GM18907 (cell line): ENCODE measurements at regions not wholly inside any gene's neighbourhood (a gene's known extent, or its start where the extent isn't known, plus 50 kb on each side); places are given as distances from the start of the nearest gene placed in this dataset.

Source experiments
- ATAC-seq: cut with Tn5 transposase; IDR thresholded peaks from one replicate; pipeline ENCODE4 v1.9.1; 2021; ENCODE audit warnings: mild to moderate bottlenecking, moderate library complexity; ENCODE audit not compliant: unreplicated experiment

DNA sequence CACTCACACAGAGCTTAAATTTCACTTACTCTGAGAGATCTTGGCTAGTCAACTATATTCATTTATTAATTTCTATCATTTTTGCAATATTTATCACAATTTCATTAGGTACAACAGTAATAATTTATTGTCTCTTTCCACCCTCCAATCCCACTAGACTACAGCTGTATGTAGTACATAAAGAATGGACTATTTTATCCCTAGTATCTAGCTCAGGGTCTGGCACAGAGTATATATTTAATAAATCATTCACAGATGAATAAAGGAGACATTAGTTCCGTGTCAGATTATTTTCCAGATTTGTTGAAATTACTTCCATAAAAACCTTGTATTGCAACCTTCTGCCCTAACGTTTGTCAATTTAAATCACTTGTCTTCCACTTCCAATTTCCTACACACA is 1781.1 kb upstream of the SEL1L start:
- no peak for ATAC-seq

DNA sequence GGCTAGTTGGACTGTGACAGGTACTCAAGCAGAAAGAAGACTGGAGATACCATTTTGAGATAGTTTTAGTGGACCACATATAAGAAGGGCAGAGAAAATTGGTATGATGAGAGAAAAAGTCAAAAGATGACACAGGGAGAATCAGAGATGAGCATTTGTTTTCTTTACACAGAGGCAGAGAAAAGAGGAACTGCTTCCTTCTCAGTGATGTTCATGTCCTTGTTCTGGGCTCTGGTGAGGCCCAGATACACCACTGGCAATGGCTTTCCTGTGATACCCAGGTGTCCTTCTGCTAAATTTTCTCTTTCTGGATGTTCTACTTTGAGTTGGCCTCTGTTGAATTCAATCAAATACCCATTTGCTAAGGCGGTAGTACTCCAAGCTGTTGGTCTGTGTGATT is 1782.7 kb upstream of the SEL1L start:
- no peak for ATAC-seq

DNA sequence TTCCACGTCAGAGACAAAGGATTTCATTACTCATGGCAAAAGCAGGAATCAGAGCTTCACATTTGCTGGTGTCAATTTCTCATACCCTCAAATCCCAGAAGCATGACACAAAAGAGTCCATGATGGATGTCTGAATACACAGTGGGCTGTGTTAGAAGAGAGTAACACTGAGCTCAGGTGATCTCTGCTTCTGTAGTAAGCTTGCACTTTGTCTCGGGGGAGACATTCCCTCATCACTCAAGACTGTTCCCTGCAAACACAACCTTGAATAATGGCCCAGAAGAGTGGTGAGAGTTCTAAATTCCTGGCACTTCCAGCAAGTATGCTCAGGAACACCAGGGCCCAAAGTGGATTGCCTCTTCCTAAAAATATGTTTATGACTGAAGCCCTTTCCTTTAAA is 1787.2 kb upstream of the SEL1L start:
- no peak for ATAC-seq

DNA sequence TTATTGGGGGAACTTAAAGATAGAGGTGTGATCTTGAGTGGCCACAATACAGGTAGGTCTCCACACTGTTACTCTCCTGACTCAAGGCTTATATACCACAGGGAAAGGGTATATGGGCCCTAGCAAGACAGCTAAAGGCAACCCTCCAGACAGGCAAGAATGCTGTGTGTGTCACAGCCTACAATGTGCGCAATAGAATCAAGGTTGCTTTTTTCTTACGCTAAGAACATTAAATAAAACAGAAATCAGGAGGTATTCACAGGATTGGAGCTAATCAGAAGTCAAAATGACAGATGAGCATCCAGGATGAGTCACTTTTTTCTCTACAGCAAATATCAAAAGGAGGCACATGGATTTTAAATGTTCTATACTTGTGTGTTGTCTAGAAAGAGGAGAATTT is 1797.9 kb upstream of the SEL1L start:
- no peak for ATAC-seq

DNA sequence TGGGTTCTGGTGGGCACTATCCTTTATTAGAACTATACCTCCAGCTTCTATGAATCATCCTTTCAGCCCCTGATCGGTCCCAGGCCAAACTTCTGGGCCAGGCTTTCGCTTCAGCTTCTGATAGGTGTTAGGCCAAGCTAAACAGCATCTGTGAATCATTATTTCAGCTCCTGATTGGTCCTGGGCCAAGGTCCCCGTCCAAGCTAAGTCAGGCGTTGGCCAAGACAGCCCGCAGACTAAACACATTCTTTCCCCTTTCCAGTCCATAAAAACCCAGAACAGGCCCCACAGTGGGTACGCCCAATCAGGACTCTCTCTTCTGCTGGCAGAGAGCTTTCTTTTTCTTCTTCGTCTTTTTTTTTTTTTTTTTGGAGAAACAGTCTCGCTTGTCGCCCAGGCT is 1808.9 kb upstream of the SEL1L start:
- no peak for ATAC-seq

DNA sequence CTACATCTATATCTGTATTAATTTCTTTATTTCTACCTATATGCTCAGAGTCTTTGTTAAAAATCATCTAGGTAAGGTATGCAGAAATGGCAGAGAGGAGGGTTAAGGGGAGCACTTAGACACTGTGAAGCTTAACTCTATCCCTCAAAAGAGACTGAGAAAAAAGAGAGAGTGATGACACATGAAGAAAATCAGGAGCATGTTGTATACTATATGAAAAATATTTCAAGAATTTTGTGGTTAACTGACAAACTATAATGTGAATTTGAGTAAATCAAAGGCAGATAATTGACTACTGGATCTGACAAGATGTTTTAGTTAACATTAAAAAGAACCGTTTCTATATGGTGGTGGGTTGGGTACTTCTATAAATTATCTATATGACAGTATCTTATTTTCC is 1814.2 kb upstream of the SEL1L start:
- ATAC-seq = no peak

DNA sequence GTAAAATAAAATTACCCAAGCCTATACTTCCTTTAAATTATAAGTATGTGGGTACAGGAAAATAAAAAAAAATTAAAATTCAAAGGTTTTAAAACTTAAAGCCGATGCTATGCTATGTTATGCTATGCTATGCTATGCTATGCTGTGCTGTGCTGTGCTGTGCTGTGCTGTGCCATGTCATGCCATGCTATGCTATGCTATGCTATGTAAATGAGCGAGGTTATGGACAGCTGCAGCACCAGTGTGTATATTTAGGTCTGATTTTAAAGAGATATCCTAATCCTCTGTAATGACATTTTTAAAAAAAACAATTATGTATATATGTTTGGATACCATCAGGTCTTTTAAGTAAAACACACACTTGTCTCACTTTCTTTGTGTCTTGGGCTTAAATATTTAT is 1822.0 kb upstream of the SEL1L start:
- no peak for ATAC-seq

DNA sequence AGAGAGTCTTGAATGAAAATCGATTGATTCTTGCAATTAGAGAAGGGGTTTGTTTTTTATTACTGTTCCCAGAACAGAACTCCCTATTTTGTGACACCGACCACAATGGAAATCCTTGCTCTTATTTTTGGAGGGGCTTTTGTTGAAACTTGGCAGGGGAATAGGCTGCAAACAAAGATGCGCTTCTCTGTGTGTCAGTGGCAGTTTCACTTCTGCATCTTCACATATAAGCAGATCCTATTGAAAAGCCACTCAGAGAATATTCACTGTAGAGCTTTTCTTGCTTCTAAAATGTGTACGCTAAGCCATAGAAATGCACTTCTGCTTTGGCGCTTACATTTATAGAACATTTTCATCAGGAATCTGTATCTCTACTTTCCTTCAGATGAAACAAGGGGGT is 1822.4 kb upstream of the SEL1L start:
- ATAC-seq = no peak

DNA sequence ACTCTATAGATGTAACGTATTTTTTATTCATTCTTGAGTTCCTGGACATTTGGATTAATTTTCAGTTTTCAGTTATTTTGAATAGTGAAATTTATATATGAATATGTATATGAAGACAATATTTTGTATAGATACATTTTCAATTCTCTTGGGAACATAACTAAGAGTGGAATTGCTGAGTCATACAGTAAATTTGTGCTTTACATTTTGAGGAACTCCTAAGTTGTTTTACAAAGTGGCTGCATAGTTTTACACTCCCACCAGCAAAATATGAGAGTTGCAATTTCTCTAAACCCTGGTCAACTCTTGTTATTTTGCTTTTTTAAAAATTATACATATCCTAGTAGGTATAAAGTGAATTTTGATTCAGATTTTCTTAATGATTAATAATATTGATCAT is 1838.6 kb upstream of the SEL1L start:
- ATAC-seq = no peak

DNA sequence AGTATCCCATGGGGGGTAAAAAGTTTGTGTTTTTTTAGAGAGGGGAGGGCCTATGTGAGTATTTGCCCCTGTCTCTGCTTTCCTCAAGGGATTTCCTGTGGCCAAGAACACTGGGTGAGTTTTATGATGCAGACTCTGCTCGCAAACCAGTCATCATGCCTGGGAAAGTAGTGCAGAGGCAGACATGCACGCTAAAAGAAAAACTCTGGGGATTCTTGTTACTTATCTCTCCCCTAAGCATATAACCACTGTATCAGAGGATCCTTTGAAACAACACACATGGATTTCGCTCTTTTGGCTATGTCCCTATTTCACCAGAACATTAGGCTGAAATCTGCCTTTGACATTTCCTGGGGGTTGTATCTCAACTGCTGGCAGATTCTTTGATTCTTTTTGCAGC is 1845.8 kb upstream of the SEL1L start:
- ATAC-seq = no peak

DNA sequence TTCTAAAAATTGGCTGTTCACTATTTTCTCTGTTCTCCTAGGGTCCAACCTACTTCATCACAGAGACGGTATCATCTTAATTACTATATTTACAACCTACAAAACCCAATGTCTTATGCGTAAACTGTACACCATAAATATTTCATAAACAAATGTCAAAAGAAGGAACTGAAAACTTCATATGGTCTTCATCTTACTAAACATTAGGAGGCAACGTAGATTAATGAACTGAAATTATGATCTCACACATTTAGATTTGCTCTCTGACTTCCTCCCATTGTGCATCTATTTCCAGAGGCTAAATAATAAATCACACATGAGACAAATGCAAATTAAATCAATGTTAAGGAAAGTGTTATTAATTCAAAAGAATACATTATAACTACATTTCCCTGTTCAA is 1850.6 kb upstream of the SEL1L start:
- no peak for ATAC-seq

DNA sequence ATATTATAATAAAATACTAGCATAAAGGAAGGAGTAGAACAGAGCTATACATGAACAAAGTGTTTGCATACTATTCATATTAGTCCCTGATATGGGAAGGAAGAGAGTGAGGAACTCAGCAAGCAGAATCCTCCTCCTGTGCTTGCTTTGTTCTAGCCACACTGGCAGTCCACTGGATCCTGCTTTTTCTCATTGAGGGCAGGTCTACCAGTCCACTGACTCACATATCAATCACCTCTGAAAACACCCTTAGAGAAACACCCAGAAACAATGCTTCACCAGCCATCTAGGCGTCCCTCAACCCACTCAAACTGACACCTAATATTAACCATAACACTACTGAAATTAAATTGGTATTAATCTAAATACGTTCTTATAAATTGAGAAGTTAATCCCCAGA is 1861.7 kb upstream of the SEL1L start:
- ATAC-seq = no peak

DNA sequence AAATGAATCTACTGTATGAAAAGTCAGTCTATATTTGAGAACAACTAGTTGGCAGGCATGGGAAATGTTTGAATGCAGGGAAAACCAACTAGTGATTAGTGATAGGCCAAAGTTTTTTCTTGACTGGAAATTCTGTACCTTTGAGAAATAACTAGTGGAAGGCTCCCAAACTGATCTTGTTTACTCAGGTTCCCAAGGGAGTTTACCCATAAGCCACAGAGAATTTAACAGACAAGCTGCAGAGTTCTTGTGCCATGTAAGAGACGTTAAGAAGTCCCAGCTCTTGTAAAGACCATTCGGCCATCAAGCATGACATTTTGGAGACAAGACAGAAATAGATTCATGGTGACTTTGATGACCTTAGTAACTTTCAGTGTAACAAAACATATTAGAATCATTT is 1882.8 kb upstream of the SEL1L start:
- ATAC-seq = no peak

DNA sequence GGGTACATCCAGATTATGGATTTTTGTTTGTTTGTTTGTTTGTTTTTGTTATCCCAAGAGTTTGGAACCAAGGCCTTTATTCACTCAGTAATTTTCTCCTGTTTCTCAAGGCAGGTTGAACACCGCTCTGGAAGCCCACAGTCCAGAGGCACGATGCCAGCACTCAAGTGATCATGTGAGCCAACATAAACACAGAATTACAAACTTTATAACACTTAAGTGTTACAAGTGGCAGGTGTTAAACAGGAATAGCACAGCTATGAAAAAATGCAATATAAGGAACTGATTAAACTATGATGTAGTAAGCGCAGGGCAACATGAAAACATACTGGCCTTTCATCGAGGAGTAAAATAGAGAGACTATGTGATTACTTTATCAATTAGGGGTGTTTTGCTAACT is 1885.8 kb upstream of the SEL1L start:
- no peak for ATAC-seq

DNA sequence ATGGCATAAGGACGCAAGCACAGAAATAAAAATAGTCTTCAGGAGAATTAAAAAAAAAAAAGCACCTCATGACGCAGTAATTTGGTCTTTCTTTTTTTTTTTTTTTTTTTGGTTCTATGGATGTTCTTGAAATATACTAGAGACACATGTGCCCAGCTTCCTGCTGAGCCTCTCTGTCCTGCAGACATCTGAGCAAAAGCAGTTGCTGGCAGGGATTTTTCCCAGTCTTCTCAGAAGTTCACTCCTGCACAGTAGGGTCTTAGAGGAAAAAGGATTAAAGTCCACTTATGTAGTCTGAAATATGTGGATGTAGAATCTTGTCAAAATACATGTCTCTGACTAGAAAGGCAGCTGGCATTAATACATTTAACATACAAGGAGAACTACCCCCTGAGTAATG is 1888.1 kb upstream of the SEL1L start:
- ATAC-seq = no peak

DNA sequence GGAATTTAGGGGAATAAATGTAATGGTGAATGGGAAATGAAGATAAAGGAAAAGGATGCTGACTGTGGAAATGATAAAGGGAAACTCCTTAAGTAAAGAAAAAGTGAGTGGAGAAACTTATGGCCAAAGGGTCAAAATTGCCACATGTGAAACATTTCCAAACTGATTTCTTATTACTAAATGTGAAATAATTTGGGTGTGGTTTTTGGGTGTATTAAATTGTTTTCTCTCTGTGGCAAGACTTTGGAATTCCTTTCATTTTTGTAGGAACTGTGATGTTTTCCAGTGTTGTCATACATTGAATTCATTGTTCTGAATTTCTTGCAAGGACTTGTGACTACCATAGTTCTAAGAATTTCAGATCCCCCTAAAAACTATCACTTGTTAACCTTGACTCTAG is 1891.5 kb upstream of the SEL1L start:
- ATAC-seq = no peak

DNA sequence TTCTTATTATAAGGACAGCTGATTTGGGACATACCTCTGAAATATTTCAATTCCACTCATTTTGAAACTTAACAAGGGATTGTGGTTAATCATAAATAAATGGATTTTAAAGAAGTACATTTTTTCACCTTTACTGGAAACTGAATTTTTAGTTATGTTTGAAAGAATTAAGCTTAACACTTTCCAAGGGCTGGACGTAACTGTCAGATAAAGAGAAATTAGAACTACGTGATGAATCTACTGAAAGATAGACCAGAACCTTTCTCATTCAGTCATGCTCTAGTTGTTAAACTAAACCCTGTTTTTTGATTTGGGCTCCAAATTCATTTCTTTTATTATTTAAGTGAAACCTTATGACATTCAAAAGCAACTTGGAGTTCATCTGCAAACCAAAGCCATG is 1892.1 kb upstream of the SEL1L start:
- no peak for ATAC-seq

DNA sequence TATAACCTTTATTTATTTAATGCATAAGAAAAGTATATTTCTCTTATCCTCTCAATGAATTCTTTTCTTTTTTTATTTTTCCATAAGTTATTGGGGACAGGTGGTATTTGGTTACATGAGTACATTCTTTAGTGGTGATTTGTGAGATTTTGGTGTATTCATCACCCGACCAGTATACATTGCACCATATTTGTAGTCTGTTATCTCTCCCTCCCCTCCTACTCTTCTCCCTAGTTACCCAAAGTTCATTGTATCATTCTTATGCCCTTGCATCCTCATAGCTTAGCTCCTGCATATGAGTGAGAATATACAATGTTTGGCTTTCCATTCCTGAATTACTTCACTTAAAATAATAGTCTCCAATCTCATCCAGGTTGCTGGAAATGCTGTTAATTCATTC is 1900.0 kb upstream of the SEL1L start:
- ATAC-seq = no peak

DNA sequence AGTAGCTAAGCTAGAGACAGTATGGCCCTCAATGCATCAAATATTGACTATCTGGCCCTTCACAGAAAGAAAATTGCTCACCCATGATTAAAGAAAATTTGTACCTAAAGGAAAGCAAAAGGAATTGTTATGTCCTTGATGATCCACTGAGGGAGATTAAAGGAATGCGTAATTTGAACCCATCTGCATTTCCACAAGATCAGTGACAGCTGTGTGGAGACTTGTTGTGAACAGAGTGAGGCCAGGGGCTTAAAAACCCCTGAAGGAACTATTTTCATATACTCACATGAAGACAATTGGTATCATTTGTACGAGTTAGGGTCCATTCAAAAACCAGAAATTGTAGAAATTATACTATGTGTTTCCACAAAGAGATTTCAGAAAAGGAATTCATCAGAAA is 1908.1 kb upstream of the SEL1L start:
- no peak for ATAC-seq

DNA sequence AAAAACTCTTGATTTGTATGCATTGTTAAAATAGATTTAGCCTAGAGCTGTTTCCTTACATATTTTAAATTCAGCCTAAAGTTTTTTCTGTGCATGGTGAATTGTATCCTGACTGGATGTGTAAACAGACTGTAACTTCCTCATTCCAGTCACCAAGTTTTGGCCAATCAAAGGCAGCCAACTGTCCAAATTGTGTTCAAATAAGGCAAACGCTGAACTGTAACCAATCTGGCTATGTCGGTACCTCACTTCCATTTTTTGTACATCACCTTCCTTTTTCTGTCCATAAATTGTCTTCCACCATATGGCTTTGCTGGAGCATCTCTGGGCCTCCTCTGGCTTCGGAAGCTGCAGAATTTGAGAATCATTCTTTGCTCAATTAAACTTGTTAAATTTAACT is 1921.9 kb upstream of the SEL1L start:
- no peak for ATAC-seq

DNA sequence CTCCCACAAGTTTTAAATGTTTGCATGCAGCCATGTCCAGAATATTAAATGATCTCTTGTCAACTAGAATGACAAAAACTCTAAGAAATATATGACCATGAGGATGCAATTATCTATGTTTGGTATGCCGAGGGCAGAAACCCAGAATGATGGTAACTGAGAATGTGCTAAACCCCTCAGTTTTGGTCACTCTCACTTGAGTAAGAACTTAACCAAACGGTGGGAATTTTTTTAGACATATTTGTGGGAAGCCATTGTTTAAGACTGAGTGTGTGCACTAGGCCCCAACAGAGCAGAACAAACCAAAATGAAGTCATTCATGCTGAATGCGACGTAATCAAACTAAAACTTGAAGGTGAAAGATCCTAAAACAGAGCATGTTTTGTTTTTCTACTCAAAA is 1927.9 kb upstream of the SEL1L start:
- no peak for ATAC-seq

DNA sequence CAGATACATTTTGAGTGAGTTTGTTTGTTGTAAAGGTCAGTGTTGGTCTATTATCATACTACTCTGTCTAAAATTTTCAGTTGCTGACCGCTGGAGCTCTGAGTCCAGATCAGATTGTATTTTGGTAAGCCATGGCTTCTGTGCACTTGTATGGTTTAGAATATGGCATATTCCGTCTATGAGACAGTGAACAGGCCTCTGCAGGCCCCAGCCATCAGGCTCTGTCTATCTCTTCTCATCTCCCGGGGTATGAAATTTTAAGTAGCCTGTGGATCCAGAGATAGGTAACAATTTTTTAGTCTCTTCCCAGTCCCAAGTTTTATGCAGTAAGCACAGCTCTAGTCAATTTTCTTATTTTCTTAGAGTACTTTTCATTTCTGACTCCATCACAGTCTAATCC is 1929.1 kb upstream of the SEL1L start:
- no peak for ATAC-seq

DNA sequence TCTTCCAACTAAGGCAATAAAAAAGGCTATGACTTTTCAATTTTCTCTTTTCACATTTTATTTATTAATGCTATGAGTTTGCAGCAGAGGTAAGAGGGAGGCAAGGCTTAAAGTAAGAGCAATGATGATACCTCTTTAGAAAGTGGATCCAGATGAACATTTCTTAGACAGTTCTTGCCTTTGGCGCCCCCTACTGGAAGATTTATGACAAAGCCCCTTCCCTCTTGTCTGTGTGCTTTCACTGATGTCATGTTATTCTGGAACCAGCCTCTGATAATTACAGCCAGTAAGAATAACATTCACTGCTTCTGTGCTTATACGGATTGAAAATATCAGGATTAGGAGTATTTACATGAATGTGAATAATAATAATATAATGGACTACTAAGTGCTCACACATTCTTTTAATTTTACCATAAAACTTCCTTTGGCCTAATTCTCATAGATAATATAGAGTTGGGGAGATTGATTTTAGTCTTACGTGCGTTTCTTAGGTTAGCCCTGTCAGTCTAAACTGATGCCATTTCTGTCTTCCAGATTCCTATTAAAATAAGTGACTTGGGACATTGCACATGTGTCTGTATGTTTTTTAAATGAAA is 1929.9 kb upstream of the SEL1L start:
- ATAC-seq = no peak

DNA sequence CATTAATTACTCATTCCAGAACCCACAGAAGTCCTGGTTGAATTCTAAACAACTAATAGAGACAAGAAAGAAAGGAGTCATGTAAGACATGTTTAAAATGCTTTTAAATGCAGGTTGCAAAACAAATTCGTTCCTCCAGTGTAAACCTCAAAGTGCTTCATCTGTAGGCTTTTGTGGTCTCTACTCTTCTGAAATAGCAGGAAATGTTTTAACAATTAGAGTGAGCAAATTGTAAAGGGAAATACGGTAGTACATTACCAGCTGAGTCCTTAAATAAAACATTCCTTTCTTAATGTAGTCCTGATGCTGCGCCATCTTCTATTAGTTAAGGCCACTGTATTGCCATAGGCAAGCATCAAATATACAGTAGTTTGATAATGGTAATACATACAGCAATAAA is 1934.2 kb upstream of the SEL1L start:
- ATAC-seq = no peak
